Ishikawa (cell line): ENCODE measurements at regions not wholly inside any gene's neighbourhood (a gene's known extent, or its start where the extent isn't known, plus 50 kb on each side); places are given as distances from the start of the nearest gene placed in this dataset.

ENCODE experiments used
- CEBPB ChIP-seq: IDR thresholded peaks from 2 replicates; pipeline ENCODE4 v1.6.1; 2012
- CREB1 ChIP-seq: IDR thresholded peaks from 2 replicates; pipeline ENCODE4 v1.6.1; 2012; ENCODE audit warnings: low read depth
- EGR1 ChIP-seq: IDR thresholded peaks from 2 replicates; pipeline ENCODE4 v1.6.1; 2012
- EP300 ChIP-seq: IDR thresholded peaks from 2 replicates; pipeline ENCODE4 v1.6.1; 2012; ENCODE audit warnings: borderline replicate concordance
- FOXM1 ChIP-seq: IDR thresholded peaks from 2 replicates; pipeline ENCODE4 v1.6.1; 2012; ENCODE audit warnings: low read depth, borderline replicate concordance
- NFIC ChIP-seq: IDR thresholded peaks from 2 replicates; pipeline ENCODE4 v1.6.1; 2012
- RAD21 ChIP-seq: IDR thresholded peaks from 2 replicates; pipeline ENCODE4 v1.6.1; 2012; ENCODE audit warnings: low read depth
- TAF1 ChIP-seq: IDR thresholded peaks from 2 replicates; pipeline ENCODE4 v1.6.1; 2012; ENCODE audit warnings: low read depth, mild to moderate bottlenecking
- TCF12 ChIP-seq: IDR thresholded peaks from 2 replicates; pipeline ENCODE4 v1.6.1; 2012; ENCODE audit warnings: low read depth
- TEAD4 ChIP-seq: IDR thresholded peaks from 2 replicates; pipeline ENCODE4 v1.6.1; 2012
- YY1 ChIP-seq: IDR thresholded peaks from 2 replicates; pipeline ENCODE4 v1.6.1; 2012; ENCODE audit warnings: low read depth
- ZBTB7A ChIP-seq: IDR thresholded peaks from 2 replicates; pipeline ENCODE4 v1.6.1; 2012; ENCODE audit warnings: low read depth
- TF ChIP-seq, protein P1 (sequence below): IDR thresholded peaks from 2 replicates; pipeline ENCODE4 v1.6.1; 2012
- TF ChIP-seq, protein P2 (sequence below): IDR thresholded peaks from 2 replicates; pipeline ENCODE4 v1.6.1; 2012
- TF ChIP-seq, protein P3 (sequence below): IDR thresholded peaks from 2 replicates; pipeline ENCODE4 v1.6.1; 2012; ENCODE audit warnings: low read depth, mild to moderate bottlenecking

DNA sequence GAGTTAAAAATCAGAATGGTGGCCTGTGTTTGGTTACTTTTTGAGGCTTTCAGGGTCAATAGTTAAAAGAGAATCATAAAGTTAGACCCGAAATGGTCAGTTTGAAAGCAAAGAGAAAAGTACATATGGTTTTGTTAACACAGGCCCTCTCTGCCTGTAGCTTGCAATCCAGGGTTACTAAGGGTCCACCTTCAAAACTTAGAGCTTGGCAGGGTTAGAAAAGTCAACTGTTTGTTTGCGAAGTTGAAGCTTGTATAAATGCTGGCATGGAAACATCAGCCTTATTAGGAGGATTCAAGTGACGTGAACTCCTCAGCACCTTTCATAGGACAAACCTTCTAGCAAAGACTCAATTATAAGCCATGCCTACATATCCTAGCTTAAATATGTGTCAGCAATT, 196.3 kb upstream of the SEMA3A start:
- TF ChIP-seq ZBTB7A (no peak), NFIC (no peak), TCF12 (no peak), RAD21 (no peak)

DNA sequence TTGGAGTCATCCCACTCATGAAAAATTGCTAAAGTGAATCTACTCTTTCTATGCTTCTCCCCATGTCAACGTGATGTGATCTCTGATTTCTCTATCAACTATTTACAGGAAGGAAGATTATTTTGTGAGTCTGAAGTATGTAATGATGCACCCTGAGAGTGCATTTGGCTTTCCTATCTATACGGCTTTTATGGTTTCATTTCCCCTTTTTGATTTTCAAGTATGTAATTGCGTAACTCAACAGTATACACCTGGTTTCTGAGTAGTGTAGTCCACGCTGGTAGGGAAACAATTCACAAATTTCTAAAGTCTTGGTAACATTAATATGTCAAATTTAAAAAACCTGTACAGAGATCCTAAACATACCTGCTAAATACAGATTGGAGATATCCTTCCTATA, 194.7 kb upstream of the SEMA3A start:
- TF ChIP-seq, protein P1, sequence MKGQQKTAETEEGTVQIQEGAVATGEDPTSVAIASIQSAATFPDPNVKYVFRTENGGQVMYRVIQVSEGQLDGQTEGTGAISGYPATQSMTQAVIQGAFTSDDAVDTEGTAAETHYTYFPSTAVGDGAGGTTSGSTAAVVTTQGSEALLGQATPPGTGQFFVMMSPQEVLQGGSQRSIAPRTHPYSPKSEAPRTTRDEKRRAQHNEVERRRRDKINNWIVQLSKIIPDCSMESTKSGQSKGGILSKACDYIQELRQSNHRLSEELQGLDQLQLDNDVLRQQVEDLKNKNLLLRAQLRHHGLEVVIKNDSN = no peak
- TF ChIP-seq TEAD4 (no peak), CREB1 (no peak), YY1 (no peak), EP300 (no peak), CEBPB (no peak), TCF12 (no peak), TAF1 (no peak)

DNA sequence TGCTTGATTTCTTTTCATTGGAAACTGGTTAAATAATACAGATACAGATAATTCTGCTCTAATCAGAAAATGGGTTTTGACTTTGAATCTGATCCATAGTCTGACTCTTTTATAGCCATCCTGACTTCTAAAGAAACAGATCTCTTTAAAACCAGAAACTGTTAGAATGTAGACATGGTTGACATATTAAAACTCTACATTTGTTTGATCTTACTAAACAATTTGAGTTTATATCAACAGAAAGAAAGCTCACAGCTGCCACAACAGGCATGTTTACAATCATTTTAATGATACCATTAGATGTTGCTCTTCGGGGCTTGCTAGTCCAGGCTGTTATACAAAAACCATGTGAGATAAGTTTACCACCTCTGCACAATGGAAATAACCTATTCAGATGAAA, 193.0 kb upstream of the SEMA3A start:
- TF ChIP-seq FOXM1 = no peak
- TF ChIP-seq, protein P2, sequence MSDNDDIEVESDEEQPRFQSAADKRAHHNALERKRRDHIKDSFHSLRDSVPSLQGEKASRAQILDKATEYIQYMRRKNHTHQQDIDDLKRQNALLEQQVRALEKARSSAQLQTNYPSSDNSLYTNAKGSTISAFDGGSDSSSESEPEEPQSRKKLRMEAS = no peak
- no peak for TF ChIP-seq EGR1
- TF ChIP-seq RAD21 = no peak
- TF ChIP-seq, protein P1 = no peak
- no peak for TF ChIP-seq YY1
- TF ChIP-seq ZBTB7A = no peak
- TF ChIP-seq, protein P3, sequence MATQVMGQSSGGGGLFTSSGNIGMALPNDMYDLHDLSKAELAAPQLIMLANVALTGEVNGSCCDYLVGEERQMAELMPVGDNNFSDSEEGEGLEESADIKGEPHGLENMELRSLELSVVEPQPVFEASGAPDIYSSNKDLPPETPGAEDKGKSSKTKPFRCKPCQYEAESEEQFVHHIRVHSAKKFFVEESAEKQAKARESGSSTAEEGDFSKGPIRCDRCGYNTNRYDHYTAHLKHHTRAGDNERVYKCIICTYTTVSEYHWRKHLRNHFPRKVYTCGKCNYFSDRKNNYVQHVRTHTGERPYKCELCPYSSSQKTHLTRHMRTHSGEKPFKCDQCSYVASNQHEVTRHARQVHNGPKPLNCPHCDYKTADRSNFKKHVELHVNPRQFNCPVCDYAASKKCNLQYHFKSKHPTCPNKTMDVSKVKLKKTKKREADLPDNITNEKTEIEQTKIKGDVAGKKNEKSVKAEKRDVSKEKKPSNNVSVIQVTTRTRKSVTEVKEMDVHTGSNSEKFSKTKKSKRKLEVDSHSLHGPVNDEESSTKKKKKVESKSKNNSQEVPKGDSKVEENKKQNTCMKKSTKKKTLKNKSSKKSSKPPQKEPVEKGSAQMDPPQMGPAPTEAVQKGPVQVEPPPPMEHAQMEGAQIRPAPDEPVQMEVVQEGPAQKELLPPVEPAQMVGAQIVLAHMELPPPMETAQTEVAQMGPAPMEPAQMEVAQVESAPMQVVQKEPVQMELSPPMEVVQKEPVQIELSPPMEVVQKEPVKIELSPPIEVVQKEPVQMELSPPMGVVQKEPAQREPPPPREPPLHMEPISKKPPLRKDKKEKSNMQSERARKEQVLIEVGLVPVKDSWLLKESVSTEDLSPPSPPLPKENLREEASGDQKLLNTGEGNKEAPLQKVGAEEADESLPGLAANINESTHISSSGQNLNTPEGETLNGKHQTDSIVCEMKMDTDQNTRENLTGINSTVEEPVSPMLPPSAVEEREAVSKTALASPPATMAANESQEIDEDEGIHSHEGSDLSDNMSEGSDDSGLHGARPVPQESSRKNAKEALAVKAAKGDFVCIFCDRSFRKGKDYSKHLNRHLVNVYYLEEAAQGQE = no peak
- TF ChIP-seq CEBPB = no peak
- no peak for TF ChIP-seq CREB1
- TF ChIP-seq TCF12 = no peak
- no peak for TF ChIP-seq TEAD4
- no peak for TF ChIP-seq TAF1
- no peak for TF ChIP-seq NFIC

DNA sequence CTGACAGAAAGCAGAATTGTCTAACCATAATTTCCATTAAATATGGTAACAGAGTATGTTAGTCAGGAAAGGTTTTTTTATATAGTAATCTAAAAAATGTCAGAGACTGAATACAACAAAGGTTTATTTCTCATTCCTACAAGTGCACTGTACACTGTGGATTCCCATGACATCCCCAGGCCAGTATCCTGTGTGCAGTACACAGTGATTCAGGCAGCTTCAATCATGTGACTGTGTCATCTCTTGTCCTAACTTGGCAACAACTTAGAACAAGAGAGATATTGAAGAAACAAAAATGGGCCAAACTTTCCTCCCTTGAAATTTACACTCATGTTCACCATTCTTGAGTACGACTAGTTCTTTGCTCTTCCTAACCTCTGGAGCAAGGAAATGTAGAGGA, 189.8 kb upstream of the SEMA3A start:
- TF ChIP-seq, protein P2 = no peak
- no peak for TF ChIP-seq CEBPB
- TF ChIP-seq FOXM1 = no peak
- no peak for TF ChIP-seq ZBTB7A
- TF ChIP-seq RAD21 = no peak
- no peak for TF ChIP-seq CREB1
- TF ChIP-seq, protein P1 = no peak
- no peak for TF ChIP-seq YY1
- no peak for TF ChIP-seq EP300
- TF ChIP-seq TCF12 = no peak
- no peak for TF ChIP-seq NFIC
- TF ChIP-seq TEAD4 = no peak
- no peak for TF ChIP-seq TAF1
- TF ChIP-seq, protein P3 = no peak
- TF ChIP-seq EGR1 = no peak

DNA sequence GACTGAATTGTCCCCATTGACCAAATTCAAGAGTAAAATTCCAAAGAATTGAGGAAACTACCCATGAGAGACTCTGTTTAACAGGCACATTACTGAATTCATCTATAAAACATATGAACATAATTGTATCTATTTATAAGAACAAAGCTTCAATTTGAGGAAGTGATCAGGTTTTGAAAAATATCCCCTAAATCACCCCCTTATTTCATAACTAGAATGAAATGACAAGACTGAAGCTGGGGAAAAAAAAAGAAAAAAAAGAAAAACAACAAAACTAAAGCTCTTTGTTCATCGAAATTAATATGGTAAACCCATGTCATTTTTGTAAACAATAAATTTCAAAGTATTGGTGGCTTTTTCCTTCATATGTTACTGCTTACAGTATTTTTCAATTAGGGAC, 184.9 kb upstream of the SEMA3A start:
- TF ChIP-seq CEBPB (no peak), ZBTB7A (no peak), CREB1 (no peak), NFIC (no peak), TCF12 (no peak), TAF1 (no peak), RAD21 (no peak), EGR1 (no peak)
- TF ChIP-seq, protein P3 = no peak
- TF ChIP-seq, protein P2 = no peak
- TF ChIP-seq, protein P1 = no peak
